Osteocyte (in vitro differentiated cells): ENCODE measurements at regions not wholly inside any gene's neighbourhood (a gene's known extent, or its start where the extent isn't known, plus 50 kb on each side); places are given as distances from the start of the nearest gene placed in this dataset.

ENCODE experiments used
- DNase-seq: peaks from one replicate; pipeline ENCODE4 v3.0.0; 2021; ENCODE audit warnings: mixed read lengths; ENCODE audit not compliant: unreplicated experiment; ENCODE audit errors: extremely low spot score
- H3K27ac Mint-ChIP-seq: one replicate; pipeline ENCODE4 v1.8.0; 2021; ENCODE audit warnings: mild to moderate bottlenecking, mixed read lengths; ENCODE audit not compliant: unreplicated experiment
- H3K27me3 Mint-ChIP-seq: one replicate; pipeline ENCODE4 v1.8.0; 2021; ENCODE audit warnings: mixed read lengths; ENCODE audit not compliant: unreplicated experiment
- H3K36me3 Mint-ChIP-seq: one replicate; pipeline ENCODE4 v1.8.0; 2021; ENCODE audit warnings: mixed read lengths; ENCODE audit not compliant: unreplicated experiment
- H3K4me1 Mint-ChIP-seq: one replicate; pipeline ENCODE4 v1.8.0; 2021; ENCODE audit warnings: mixed read lengths; ENCODE audit not compliant: unreplicated experiment
- H3K4me3 Mint-ChIP-seq: one replicate; pipeline ENCODE4 v1.8.0; 2021; ENCODE audit warnings: mild to moderate bottlenecking, moderate library complexity, mixed read lengths; ENCODE audit not compliant: unreplicated experiment
- H3K9me3 Mint-ChIP-seq: one replicate; pipeline ENCODE4 v1.8.0; 2021; ENCODE audit warnings: mixed read lengths; ENCODE audit not compliant: unreplicated experiment
- CTCF ChIP-seq: fragments of 200-600 bp; sonication (generic); IDR thresholded peaks from 2 replicates; pipeline ENCODE4 v1.5.0; 2021; ENCODE audit warnings: antibody characterized with exemption, mild to moderate bottlenecking, moderate library complexity

GRCh38 chr3:127036209-127037020 is 53.5 kb downstream of the PLXNA1 start:
- no peaks in the 10 kb centered on the region for H3K27me3 Mint-ChIP-seq
- H3K4me1 Mint-ChIP-seq = peaks cover 21% of the 10 kb centered on the region
- no peak for TF ChIP-seq CTCF
- peaks cover 18% of the 10 kb centered on the region for H3K36me3 Mint-ChIP-seq
- no peak overlapping the region for H3K4me3 Mint-ChIP-seq
- no peaks in the 10 kb centered on the region for H3K9me3 Mint-ChIP-seq
- no peak for DNase-seq
- peak overlapping the region; percentile 54 for H3K27ac Mint-ChIP-seq

DNA sequence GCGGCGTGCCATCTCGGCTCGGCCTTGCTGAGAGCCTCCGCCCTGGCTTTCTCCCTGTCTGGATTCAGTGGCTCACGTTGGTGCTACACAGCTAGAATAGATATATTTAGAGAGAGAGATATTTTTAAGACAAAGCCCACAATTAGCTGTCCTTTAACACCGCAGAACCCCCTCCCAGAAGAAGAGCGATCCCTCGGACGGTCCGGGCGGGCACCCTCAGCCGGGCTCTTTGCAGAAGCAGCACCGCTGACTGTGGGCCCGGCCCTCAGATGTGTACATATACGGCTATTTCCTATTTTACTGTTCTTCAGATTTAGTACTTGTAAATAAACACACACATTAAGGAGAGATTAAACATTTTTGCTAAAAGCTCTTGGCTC is 54.1 kb downstream of the PLXNA1 start:
- H3K36me3 Mint-ChIP-seq = peaks cover 14% of the 10 kb centered on the region
- no peaks in the 10 kb centered on the region for H3K27me3 Mint-ChIP-seq
- peaks cover 21% of the 10 kb centered on the region for H3K4me1 Mint-ChIP-seq
- no peak overlapping the region for H3K4me3 Mint-ChIP-seq
- no peak for TF ChIP-seq CTCF
- H3K9me3 Mint-ChIP-seq = no peaks in the 10 kb centered on the region
- no peak overlapping the region for H3K27ac Mint-ChIP-seq
- no peak for DNase-seq

GRCh38 chr3:127037418-127037841 is 54.5 kb downstream of the PLXNA1 start:
- H3K27me3 Mint-ChIP-seq = no peaks in the 10 kb centered on the region
- H3K36me3 Mint-ChIP-seq = peaks cover 14% of the 10 kb centered on the region
- no peaks in the 10 kb centered on the region for H3K9me3 Mint-ChIP-seq
- H3K4me3 Mint-ChIP-seq = no peak overlapping the region
- no peak overlapping the region for H3K27ac Mint-ChIP-seq
- no peak for DNase-seq
- H3K4me1 Mint-ChIP-seq = peaks cover 21% of the 10 kb centered on the region
- no peak for TF ChIP-seq CTCF

GRCh38 chr3:127037971-127038446 is 55.1 kb downstream of the PLXNA1 start:
- TF ChIP-seq CTCF = no peak
- H3K27me3 Mint-ChIP-seq = no peaks in the 10 kb centered on the region
- H3K9me3 Mint-ChIP-seq = no peaks in the 10 kb centered on the region
- DNase-seq = no peak
- H3K36me3 Mint-ChIP-seq = peaks cover 9% of the 10 kb centered on the region
- no peak overlapping the region for H3K4me3 Mint-ChIP-seq
- H3K4me1 Mint-ChIP-seq = peaks cover 23% of the 10 kb centered on the region
- H3K27ac Mint-ChIP-seq = no peak overlapping the region

- no peak for TF ChIP-seq CTCF
- H3K4me1 Mint-ChIP-seq = peaks cover 25% of the 10 kb centered on the region
- no peak for DNase-seq
- peaks cover 6% of the 10 kb centered on the region for H3K36me3 Mint-ChIP-seq
- H3K27ac Mint-ChIP-seq = no peak overlapping the region
- no peaks in the 10 kb centered on the region for H3K9me3 Mint-ChIP-seq
- H3K4me3 Mint-ChIP-seq = no peak overlapping the region
- no peaks in the 10 kb centered on the region for H3K27me3 Mint-ChIP-seq
Measured at GRCh38 chr3:127038466-127038865, 55.6 kb downstream of the PLXNA1 start.
